ENCODE measurements at regions not wholly inside any gene's neighbourhood (a gene's known extent, or its start where the extent isn't known, plus 50 kb on each side); places are given as distances from the start of the nearest gene placed in this dataset.

GRCh38 chr10:63719226-63719856, 198.1 kb downstream of the REEP3 start:
- Histone ChIP-seq H3K4me2 (ENCODE audit: low read depth, low read length) (peak overlapping the region; percentile 43), H3K9me3 (ENCODE audit: low read length) (no peaks in the 10 kb centered on the region), H3K27ac (ENCODE audit: extremely low read length, insufficient read depth, low read length) (no peak overlapping the region), H3K4me3 (replicated peaks in 1 of 3; ENCODE audit: insufficient read depth in 1 of 3, low read depth in 2 of 3, low read length in 3 of 3) (no peak overlapping the region), H4K20me1 (ENCODE audit: insufficient read depth, low read length) (no peaks in the 10 kb centered on the region), H3K36me3 (replicated peaks in 1 of 2; ENCODE audit: control insufficient read depth in 1 of 2, insufficient read depth in 2 of 2, low read length in 2 of 2) (no peaks in the 10 kb centered on the region), H3K27me3 (ENCODE audit: control insufficient read depth in 1 of 2, insufficient read depth in 2 of 2, low read length in 2 of 2) (peaks cover 0 to 4% of the 10 kb centered on the region in 2 experiments; a peak in 2 of 5 replicates), H3K9ac (ENCODE audit: insufficient read depth, low read depth, low read length) (no peak overlapping the region), H3K79me2 (ENCODE audit: insufficient read depth, low read length) (no peaks in the 10 kb centered on the region), H2AFZ (ENCODE audit: low read length) (no peak overlapping the region), H3K4me1 (ENCODE audit: insufficient read depth, low read length) (peaks cover 14% of the 10 kb centered on the region)
- in situ Hi-C loops (cut with HindIII; ENCODE audit: extremely low pct_ligation_motif_present, low pct_unique_long_range_greater_than_20kb): loop anchor here (10.0 kb wide), 2 partner anchors 85 to 555 kb away; no protein-coding TSS in a partner anchor
- ATAC-seq (peak; percentile 51; the same call in 2 of the 3 replicates), DNase-seq (ENCODE audit: low spot score) (peak; percentile 27), FAIRE-seq (no peak)
- no TSS peak for BruUV-seq (replicated peaks)
- intact Hi-C loops (cut with micrococcal nuclease; ENCODE audit: unreplicated experiment): loop anchor here (2.0 kb wide), 1 partner anchor 87 kb away; no protein-coding TSS in a partner anchor
- ChIA-PET POLR2A (no interaction called here), CTCF (ENCODE audit: low intra/inter-chr PET ratio, low total read pairs) (interaction anchor here (0.7 to 2.2 kb wide), 5 partner anchors 48 to 1125 kb away, joined by 3 to 14 read pairs (median 5); no protein-coding TSS in a partner anchor)
- TF ChIP-seq EP300 (IDR thresholded peaks at IDR 0.05; ENCODE audit: low read depth in 2 of 2, low read length in 2 of 2) (peak in 1 of 2 experiments; percentile 39; a peak in 1 of 4 replicates), EP300 (CRISPR knock-in tag; IDR thresholded peaks at IDR 0.05; ENCODE audit: borderline replicate concordance) (no peak), ZMYM4 (CRISPR knock-in tag; IDR thresholded peaks at IDR 0.05) (0 out of 2 replicates have a peak, but pooled peaks have one; percentile 21), SP1 (IDR thresholded peaks at IDR 0.05) (no peak), SP1 (CRISPR knock-in tag; IDR thresholded peaks at IDR 0.05) (no peak), HNF4G (IDR thresholded peaks at IDR 0.05; ENCODE audit: borderline replicate concordance, low read depth, low read length) (0 out of 2 replicates have a peak, but pooled peaks have one; percentile 20), HNF4G (CRISPR knock-in tag; IDR thresholded peaks at IDR 0.05; ENCODE audit: borderline replicate concordance, low read depth) (no peak), FOXA3 (CRISPR knock-in tag; IDR thresholded peaks at IDR 0.05) (peak; percentile 52; the same call in 1 of the 2 replicates), PAXIP1 (CRISPR knock-in tag; conservative IDR thresholded peaks at IDR 0.05) (peak; percentile 49; the same call in 1 of the 2 replicates), HNF4A (CRISPR knock-in tag; IDR thresholded peaks at IDR 0.05) (peak; percentile 70), FOXA1 (IDR thresholded peaks at IDR 0.05) (no peak), FOXA1 (CRISPR knock-in tag; IDR thresholded peaks at IDR 0.05) (0 out of 2 replicates have a peak, but pooled peaks have one; percentile 20), MEIS1 (CRISPR knock-in tag; IDR thresholded peaks at IDR 0.05; ENCODE audit: borderline replicate concordance) (no peak), ARID3A (IDR thresholded peaks at IDR 0.05; ENCODE audit: low read depth, low read length) (0 out of 2 replicates have a peak, but pooled peaks have one; percentile 29), NKX3-1 (CRISPR knock-in tag; IDR thresholded peaks at IDR 0.05) (no peak), ZMYM2 (CRISPR knock-in tag; IDR thresholded peaks at IDR 0.05) (no peak)
- 3% methylated on average over 4 of the region's 4 CpGs for WGBS (ENCODE audit: low lambda C conversion rate)

All from HepG2 (cell line).